H1 (cell line): ENCODE measurements at regions not wholly inside any gene's neighbourhood (a gene's known extent, or its start where the extent isn't known, plus 50 kb on each side); places are given as distances from the start of the nearest gene placed in this dataset.

Source experiments
- CTCF ChIA-PET: fragments of 300-600 bp; sonication (Branson Sonifier 250); formaldehyde crosslinking; loops from one replicate; lab custom pipeline; 2021; ENCODE audit not compliant: partially characterized antibody; lab: Charles Lee
- POLR2A ChIA-PET: fragments of 300-600 bp; sonication (Branson Sonifier 250); formaldehyde crosslinking; loops from one replicate; lab custom pipeline; 2021; ENCODE audit warnings: inconsistent platforms; ENCODE audit not compliant: partially characterized antibody; lab: Charles Lee
- DNase-seq, 2 experiments: peaks; one replicate each; pipeline versions ENCODE4 v3.0.0 to v3.0.0-alpha.2; 2010 to 2022; ENCODE audit warnings: low spot score in 2 of 2, low read depth in 1 of 2, mixed read lengths in 1 of 2
- FAIRE-seq: peaks from 2 replicates; lab custom pipeline; 2011; peaks lifted over from hg19 to GRCh38; lab: Jason Lieb, UNC
- H2AFZ ChIP-seq: 2 replicates; pipeline ENCODE4 v1.8.1; 2012; ENCODE audit warnings: low read length, inconsistent platforms
- H2AK5ac ChIP-seq: 2 replicates; pipeline ENCODE4 v1.6.1; 2013; ENCODE audit warnings: low read depth, low read length
- H2BK120ac ChIP-seq: replicated peaks from 2 replicates; pipeline ENCODE3; 2013; ENCODE audit warnings: low read depth, low read length, inconsistent platforms
- H2BK12ac ChIP-seq: 2 replicates; pipeline ENCODE4 v1.6.1; 2013; ENCODE audit warnings: low read depth, low read length
- H2BK15ac ChIP-seq: 2 replicates; pipeline ENCODE4 v1.6.1; 2013; ENCODE audit warnings: low read length
- H2BK20ac ChIP-seq: 2 replicates; pipeline ENCODE4 v1.6.1; 2013; ENCODE audit warnings: low read length
- H2BK5ac ChIP-seq: 2 replicates; pipeline ENCODE4 v1.6.1; 2013; ENCODE audit warnings: low read depth, low read length
- H3K14ac ChIP-seq: 2 replicates; pipeline ENCODE4 v1.6.1; 2013; ENCODE audit warnings: inconsistent platforms; ENCODE audit not compliant: insufficient read length
- H3K18ac ChIP-seq: 2 replicates; pipeline ENCODE4 v1.6.1; 2013; ENCODE audit warnings: low read length; ENCODE audit errors: extremely low read depth
- H3K23ac ChIP-seq: 2 replicates; pipeline ENCODE4 v1.6.1; 2013; ENCODE audit warnings: inconsistent platforms; ENCODE audit not compliant: insufficient read length
- H3K23me2 ChIP-seq: 2 replicates; pipeline ENCODE4 v1.6.1; 2013; ENCODE audit warnings: low read depth, low read length
- H3K27ac ChIP-seq: 2 replicates; pipeline ENCODE4 v1.6.1; 2011; ENCODE audit warnings: low read depth, low read length, inconsistent platforms
- H3K27me3 ChIP-seq, 4 experiments: replicated peaks in 1 of 4; 1 replicate in 1 of 4; 2 replicates in 3 of 4; pipeline versions ENCODE4 v1.6.1 to v1.8.1; 2011 to 2013; ENCODE audit warnings: low read length in 3 of 4, mild to moderate bottlenecking in 3 of 4, inconsistent platforms in 2 of 4, mixed read lengths in 2 of 4, moderate library complexity in 1 of 4; ENCODE audit not compliant: control insufficient read depth in 3 of 4, insufficient read depth in 3 of 4; ENCODE audit errors: extremely low read depth in 1 of 4
- H3K36me3 ChIP-seq, 4 experiments: 2 replicates each; pipeline versions ENCODE4 v1.6.1 to v1.8.1; 2011 to 2013; ENCODE audit warnings: mild to moderate bottlenecking in 4 of 4, low read length in 3 of 4, moderate library complexity in 2 of 4, control low read depth in 1 of 4, inconsistent platforms in 1 of 4; ENCODE audit not compliant: insufficient read depth in 4 of 4, control insufficient read depth in 2 of 4
- H3K4ac ChIP-seq: replicated peaks from 2 replicates; pipeline ENCODE3; 2013; ENCODE audit warnings: low read length, low read depth, mixed read lengths, inconsistent platforms; ENCODE audit not compliant: insufficient read length
- H3K4me1 ChIP-seq, 4 experiments: replicated peaks in 1 of 4; 1 replicate in 1 of 4; 2 replicates in 3 of 4; pipeline versions ENCODE4 v1.6.1 to v1.8.1; 2011 to 2013; ENCODE audit warnings: low read length in 3 of 4, inconsistent platforms in 2 of 4, mixed read lengths in 1 of 4; ENCODE audit not compliant: insufficient read depth in 4 of 4, control insufficient read depth in 3 of 4
- H3K4me2 ChIP-seq, 2 experiments: 2 replicates each; pipeline versions ENCODE4 v1.6.1 to v1.8.1; 2011 to 2013; ENCODE audit warnings: low read depth in 2 of 2, low read length in 2 of 2, control low read depth in 1 of 2, inconsistent platforms in 1 of 2, mild to moderate bottlenecking in 1 of 2; ENCODE audit not compliant: insufficient read depth in 1 of 2
- H3K4me3 ChIP-seq, 4 experiments: fragments of 200-600, 300-600 bp in 1 of 4; sonication (generic), shearing (Covaris generic), sonication (Bioruptor Twin) in 1 of 4; 2 replicates each; pipeline versions ENCODE4 v1.5.1 to v1.8.1; 2011 to 2016; ENCODE audit warnings: low read length in 4 of 4, low read depth in 3 of 4, control low read depth in 2 of 4, inconsistent platforms in 2 of 4, mild to moderate bottlenecking in 2 of 4, mixed read lengths in 1 of 4, moderate library complexity in 1 of 4; ENCODE audit not compliant: insufficient read depth in 2 of 4; ENCODE audit errors: extremely low read depth in 1 of 4
- H3K56ac ChIP-seq: replicated peaks from 2 replicates; pipeline ENCODE3; 2013; ENCODE audit warnings: low read depth, mild to moderate bottlenecking, mixed read lengths, low read length, inconsistent platforms; ENCODE audit not compliant: insufficient read length
- H3K79me1 ChIP-seq: 2 replicates; pipeline ENCODE4 v1.6.1; 2013; ENCODE audit warnings: low read depth, low read length, control low read depth
- H3K79me2 ChIP-seq, 2 experiments: 2 replicates each; pipeline versions ENCODE4 v1.6.1 to v1.8.1; 2012 to 2013; ENCODE audit warnings: low read length in 2 of 2, mild to moderate bottlenecking in 2 of 2, inconsistent platforms in 1 of 2; ENCODE audit not compliant: insufficient read depth in 2 of 2, control insufficient read depth in 1 of 2
- H3K9ac ChIP-seq, 4 experiments: replicated peaks in 1 of 4; 1 replicate in 1 of 4; 2 replicates in 3 of 4; pipeline versions ENCODE4 v1.6.1 to v1.8.1; 2011 to 2013; ENCODE audit warnings: low read depth in 3 of 4, low read length in 3 of 4, control low read depth in 2 of 4, mild to moderate bottlenecking in 2 of 4, moderate library complexity in 2 of 4, inconsistent platforms in 1 of 4; ENCODE audit errors: extremely low read depth in 1 of 4
- H3K9me3 ChIP-seq, 2 experiments: 2 replicates each; pipeline versions ENCODE4 v1.6.1 to v1.8.1; 2012 to 2013; ENCODE audit warnings: mild to moderate bottlenecking in 2 of 2, moderate library complexity in 2 of 2, control low read depth in 1 of 2, inconsistent platforms in 1 of 2, low read depth in 1 of 2, low read length in 1 of 2, mixed read lengths in 1 of 2; ENCODE audit not compliant: insufficient read depth in 2 of 2
- H4K20me1 ChIP-seq, 2 experiments: replicated peaks in 1 of 2; 2 replicates each; pipeline versions ENCODE3 to v1.8.1; 2011 to 2013; ENCODE audit warnings: inconsistent platforms in 2 of 2, low read length in 2 of 2, mild to moderate bottlenecking in 1 of 2; ENCODE audit not compliant: insufficient read depth in 2 of 2, control insufficient read depth in 1 of 2
- H4K5ac ChIP-seq: 2 replicates; pipeline ENCODE4 v1.6.1; 2013; ENCODE audit warnings: low read length, low read depth, mixed read lengths, inconsistent platforms; ENCODE audit not compliant: insufficient read length
- H4K8ac ChIP-seq: 2 replicates; pipeline ENCODE4 v1.8.0; 2013; ENCODE audit warnings: mild to moderate bottlenecking, moderate library complexity, low read length, inconsistent platforms; ENCODE audit not compliant: insufficient read depth; ENCODE audit errors: extremely low read depth
- H4K91ac ChIP-seq: replicated peaks from 2 replicates; pipeline ENCODE3; 2013; ENCODE audit warnings: low read length, mixed read lengths, inconsistent platforms; ENCODE audit not compliant: insufficient read length
- CBX8 ChIP-seq: fragments of 300-800, 300-1000 bp; sonication (generic); IDR thresholded peaks from 2 replicates; pipeline ENCODE4 v1.7.1; 2016; ENCODE audit warnings: low read depth, low read length, borderline replicate concordance
- E2F6 ChIP-seq: IDR thresholded peaks from 2 replicates; pipeline ENCODE4 v1.6.1; 2012; ENCODE audit warnings: inconsistent platforms
- NRF1 ChIP-seq: IDR thresholded peaks from 2 replicates; pipeline ENCODE4 v1.6.1; 2011; ENCODE audit warnings: mild to moderate bottlenecking, low read depth, low read length, improper control_type of control experiment
- RNF2 ChIP-seq: fragments of 200-900, 300-1000 bp; sonication (generic); IDR thresholded peaks from 2 replicates; pipeline ENCODE4 v1.7.1; 2016; ENCODE audit warnings: borderline replicate concordance, low read depth, mild to moderate bottlenecking, antibody characterized with exemption, low read length; ENCODE audit not compliant: poor library complexity, severe bottlenecking; ENCODE audit errors: missing control alignments
- RXRA ChIP-seq: IDR thresholded peaks from 2 replicates; pipeline ENCODE4 v1.6.1; 2011; ENCODE audit warnings: low read depth, mild to moderate bottlenecking, low read length, moderate library complexity; ENCODE audit not compliant: insufficient read depth
- SAP30 ChIP-seq: fragments of 300-600 bp; sonication (generic); IDR thresholded peaks from 2 replicates; pipeline ENCODE4 v1.7.1; 2012; ENCODE audit warnings: low read length, moderate library complexity, mild to moderate bottlenecking, inconsistent platforms; ENCODE audit not compliant: insufficient read depth, insufficient replicate concordance
- SIX5 ChIP-seq: IDR thresholded peaks from 2 replicates; pipeline ENCODE4 v1.6.1; 2011; ENCODE audit warnings: mild to moderate bottlenecking, low read depth, low read length
- SUZ12 ChIP-seq: fragments of 200-600 bp; sonication (generic); IDR thresholded peaks from 2 replicates; pipeline ENCODE4 v1.6.1; 2012; ENCODE audit warnings: mild to moderate bottlenecking, inconsistent platforms, low read length, moderate library complexity, mixed read lengths
- TAF1 ChIP-seq: IDR thresholded peaks from 2 replicates; pipeline ENCODE4 v1.6.1; 2011; ENCODE audit warnings: mild to moderate bottlenecking, low read depth, low read length
- TAF7 ChIP-seq: optimal IDR thresholded peaks from 2 replicates; pipeline ENCODE3; 2011; ENCODE audit warnings: low read depth, mild to moderate bottlenecking, inconsistent platforms, low read length, moderate library complexity, borderline replicate concordance
- USF2 ChIP-seq: IDR thresholded peaks from 2 replicates; pipeline ENCODE4 v1.6.1; 2011; ENCODE audit warnings: low read length, improper control_type of control experiment
- YY1 ChIP-seq: IDR thresholded peaks from 2 replicates; pipeline ENCODE4 v1.6.1; 2011; ENCODE audit warnings: low read depth, mild to moderate bottlenecking, low read length
- WGBS, 2 experiments: shearing (Covaris generic) in 1 of 2; methylation state at CpG; one replicate each; pipeline versions ENCODE4 v1.1.6 to v1.1.7; 2013 to 2015; ENCODE audit warnings: low lambda C conversion rate in 2 of 2, mixed read lengths in 2 of 2, inconsistent platforms in 1 of 2, low coverage in 1 of 2, missing lambda C conversion rate in 1 of 2; ENCODE audit not compliant: insufficient replicate concordance in 2 of 2, insufficient coverage in 1 of 2, insufficient read length in 1 of 2; ENCODE audit errors: extremely low coverage in 1 of 2, missing lambda C conversion rate in 1 of 2; 5-methylcytosine and 5-hydroxymethylcytosine counted together

- POLR2A ChIA-PET = interaction anchor here (1.6 kb wide), 1 partner anchor 55 kb away, joined by 3 read pairs; no protein-coding TSS in a partner anchor
- no peak overlapping the region for H3K4me2 ChIP-seq
- TF ChIP-seq E2F6 (no peak), CBX8 (no peak), SAP30 (no peak), RNF2 (no peak), TAF7 (no peak), YY1 (no peak), SIX5 (no peak), USF2 (no peak), TAF1 (no peak), NRF1 (no peak), SUZ12 (no peak), RXRA (no peak)
Observed at GRCh38 chr1:19010503-19010902, 54.0 kb upstream of the IFFO2 start.

More at GRCh38 chr1:19010503-19010902, 54.0 kb upstream of the IFFO2 start:
- no peak overlapping the region for H3K4me3 ChIP-seq
- H2BK120ac ChIP-seq = no peak overlapping the region
- H3K18ac ChIP-seq = peak overlapping the region; percentile 36
- no peak overlapping the region for H2BK15ac ChIP-seq
- no peaks in the 10 kb centered on the region for H3K9me3 ChIP-seq
- peak overlapping the region; percentile 47 for H2BK5ac ChIP-seq
- no peaks in the 10 kb centered on the region for H3K79me1 ChIP-seq
- H3K23ac ChIP-seq = no peak overlapping the region
- no peak overlapping the region for H3K4ac ChIP-seq
- H3K36me3 ChIP-seq = no peaks in the 10 kb centered on the region
- no peak overlapping the region for H3K27ac ChIP-seq
- CTCF ChIA-PET = interaction anchor here (1.6 to 3.8 kb wide), 6 partner anchors 22 to 127 kb away, joined by 4 to 12 read pairs (median 6); no protein-coding TSS in a partner anchor
- DNase-seq (no peak), FAIRE-seq (no peak)
- no peaks in the 10 kb centered on the region for H3K79me2 ChIP-seq
- H2BK12ac ChIP-seq = peak overlapping the region; percentile 68
- H3K9ac ChIP-seq = no peak overlapping the region
- no peaks in the 10 kb centered on the region for H3K23me2 ChIP-seq
- no peak overlapping the region; the same call in 1 of the 2 replicates for H4K8ac ChIP-seq
- peak overlapping the region; percentile 15 for H4K91ac ChIP-seq
- 81% methylated on average over 4 of the region's 4 CpGs; no CpG with 5 or more reads in 1 of the 2 experiments for WGBS, 2 experiments
- H3K56ac ChIP-seq = no peak overlapping the region
- H2AFZ ChIP-seq = no peak overlapping the region
- H3K27me3 ChIP-seq = no peaks in the 10 kb centered on the region; a peak in 1 of 7 replicates
- no peak overlapping the region for H4K5ac ChIP-seq
- no peak overlapping the region for H3K14ac ChIP-seq
- no peaks in the 10 kb centered on the region for H4K20me1 ChIP-seq
- no peak overlapping the region; the same call in 1 of the 2 replicates for H2BK20ac ChIP-seq
- peaks cover 1 to 20% (median 13%) of the 10 kb centered on the region in 4 experiments for H3K4me1 ChIP-seq
- H2AK5ac ChIP-seq = 0 out of 2 replicates have a peak overlapping the region, but pooled peaks have one; percentile 2
